ENCODE measurements at regions not wholly inside any gene's neighbourhood (a gene's known extent, or its start where the extent isn't known, plus 50 kb on each side); places are given as distances from the start of the nearest gene placed in this dataset.

- CTCF ChIA-PET, result no interaction called here
These were observed 374.2 kb downstream of the MAN2A1 start for GRCh38 chr5:110063640-110064602.

More at GRCh38 chr5:110063640-110064602, 374.2 kb downstream of the MAN2A1 start:
- DNase-seq (ENCODE audit: low read depth, low spot score) (no peak), ATAC-seq (no peak)
- Histone ChIP-seq H3K9ac (ENCODE audit: low read length) (no peak overlapping the region), H3K27ac (ENCODE audit: low read depth, low read length) (no peak overlapping the region), H3K4me3 (replicated peaks in 1 of 2; ENCODE audit: low read depth in 1 of 2, low read length in 2 of 2) (no peak overlapping the region), H3K27me3 (ENCODE audit: insufficient read depth, low read length) (no peaks in the 10 kb centered on the region), H2AFZ (ENCODE audit: low read depth, low read length, poor library complexity, severe bottlenecking) (no peak overlapping the region), H3K4me1 (ENCODE audit: control insufficient read depth in 1 of 2, insufficient read depth in 2 of 2, low read length in 2 of 2) (no peaks in the 10 kb centered on the region), H3K79me2 (ENCODE audit: insufficient read depth, low read length) (no peaks in the 10 kb centered on the region), H3K4me2 (ENCODE audit: low read length) (no peak overlapping the region), H3K9me3 (ENCODE audit: control insufficient read depth in 1 of 2, insufficient read depth in 1 of 2, low read depth in 1 of 2, low read length in 2 of 2) (no peaks in the 10 kb centered on the region), H3K36me3 (ENCODE audit: control insufficient read depth in 1 of 2, insufficient read depth in 2 of 2, low read length in 2 of 2) (no peaks in the 10 kb centered on the region), H3K9me2 (ENCODE audit: insufficient read depth) (no peaks in the 10 kb centered on the region), H4K20me1 (ENCODE audit: insufficient read depth) (no peaks in the 10 kb centered on the region)
- BruUV-seq (replicated peaks), result no TSS peak
- TF ChIP-seq CBX3 (IDR thresholded peaks at IDR 0.05; ENCODE audit: low read depth) (no peak), JUND (IDR thresholded peaks at IDR 0.05) (no peak), RAD21 (IDR thresholded peaks at IDR 0.05; ENCODE audit: low read depth) (no peak), FOSL1 (IDR thresholded peaks at IDR 0.05; ENCODE audit: low read depth) (no peak), EZH2phosphoT487 (IDR thresholded peaks at IDR 0.05; ENCODE audit: borderline replicate concordance) (no peak), TCF7L2 (IDR thresholded peaks at IDR 0.05; ENCODE audit: borderline replicate concordance, extremely low read depth, insufficient read depth, insufficient read length) (no peak), POLR2AphosphoS5 (IDR thresholded peaks at IDR 0.05; ENCODE audit: low read depth, low read length) (no peak), YY1 (IDR thresholded peaks at IDR 0.05; ENCODE audit: extremely low read depth, insufficient replicate concordance, low read depth, low read length) (no peak), SRF (IDR thresholded peaks at IDR 0.05; ENCODE audit: low read depth) (no peak), EZH2 (IDR thresholded peaks at IDR 0.05) (no peak)
- TF ChIP-seq, protein P1, sequence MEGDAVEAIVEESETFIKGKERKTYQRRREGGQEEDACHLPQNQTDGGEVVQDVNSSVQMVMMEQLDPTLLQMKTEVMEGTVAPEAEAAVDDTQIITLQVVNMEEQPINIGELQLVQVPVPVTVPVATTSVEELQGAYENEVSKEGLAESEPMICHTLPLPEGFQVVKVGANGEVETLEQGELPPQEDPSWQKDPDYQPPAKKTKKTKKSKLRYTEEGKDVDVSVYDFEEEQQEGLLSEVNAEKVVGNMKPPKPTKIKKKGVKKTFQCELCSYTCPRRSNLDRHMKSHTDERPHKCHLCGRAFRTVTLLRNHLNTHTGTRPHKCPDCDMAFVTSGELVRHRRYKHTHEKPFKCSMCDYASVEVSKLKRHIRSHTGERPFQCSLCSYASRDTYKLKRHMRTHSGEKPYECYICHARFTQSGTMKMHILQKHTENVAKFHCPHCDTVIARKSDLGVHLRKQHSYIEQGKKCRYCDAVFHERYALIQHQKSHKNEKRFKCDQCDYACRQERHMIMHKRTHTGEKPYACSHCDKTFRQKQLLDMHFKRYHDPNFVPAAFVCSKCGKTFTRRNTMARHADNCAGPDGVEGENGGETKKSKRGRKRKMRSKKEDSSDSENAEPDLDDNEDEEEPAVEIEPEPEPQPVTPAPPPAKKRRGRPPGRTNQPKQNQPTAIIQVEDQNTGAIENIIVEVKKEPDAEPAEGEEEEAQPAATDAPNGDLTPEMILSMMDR (IDR thresholded peaks at IDR 0.05 in 2 of 3, conservative IDR thresholded peaks at IDR 0.05 in 1 of 3; ENCODE audit: borderline replicate concordance in 1 of 3, insufficient read depth in 1 of 3, low read depth in 2 of 3, low read length in 2 of 3), result no peak
- TF ChIP-seq, protein P2, sequence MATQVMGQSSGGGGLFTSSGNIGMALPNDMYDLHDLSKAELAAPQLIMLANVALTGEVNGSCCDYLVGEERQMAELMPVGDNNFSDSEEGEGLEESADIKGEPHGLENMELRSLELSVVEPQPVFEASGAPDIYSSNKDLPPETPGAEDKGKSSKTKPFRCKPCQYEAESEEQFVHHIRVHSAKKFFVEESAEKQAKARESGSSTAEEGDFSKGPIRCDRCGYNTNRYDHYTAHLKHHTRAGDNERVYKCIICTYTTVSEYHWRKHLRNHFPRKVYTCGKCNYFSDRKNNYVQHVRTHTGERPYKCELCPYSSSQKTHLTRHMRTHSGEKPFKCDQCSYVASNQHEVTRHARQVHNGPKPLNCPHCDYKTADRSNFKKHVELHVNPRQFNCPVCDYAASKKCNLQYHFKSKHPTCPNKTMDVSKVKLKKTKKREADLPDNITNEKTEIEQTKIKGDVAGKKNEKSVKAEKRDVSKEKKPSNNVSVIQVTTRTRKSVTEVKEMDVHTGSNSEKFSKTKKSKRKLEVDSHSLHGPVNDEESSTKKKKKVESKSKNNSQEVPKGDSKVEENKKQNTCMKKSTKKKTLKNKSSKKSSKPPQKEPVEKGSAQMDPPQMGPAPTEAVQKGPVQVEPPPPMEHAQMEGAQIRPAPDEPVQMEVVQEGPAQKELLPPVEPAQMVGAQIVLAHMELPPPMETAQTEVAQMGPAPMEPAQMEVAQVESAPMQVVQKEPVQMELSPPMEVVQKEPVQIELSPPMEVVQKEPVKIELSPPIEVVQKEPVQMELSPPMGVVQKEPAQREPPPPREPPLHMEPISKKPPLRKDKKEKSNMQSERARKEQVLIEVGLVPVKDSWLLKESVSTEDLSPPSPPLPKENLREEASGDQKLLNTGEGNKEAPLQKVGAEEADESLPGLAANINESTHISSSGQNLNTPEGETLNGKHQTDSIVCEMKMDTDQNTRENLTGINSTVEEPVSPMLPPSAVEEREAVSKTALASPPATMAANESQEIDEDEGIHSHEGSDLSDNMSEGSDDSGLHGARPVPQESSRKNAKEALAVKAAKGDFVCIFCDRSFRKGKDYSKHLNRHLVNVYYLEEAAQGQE (IDR thresholded peaks at IDR 0.05; ENCODE audit: low read depth), result no peak
- POLR2A ChIA-PET, result no interaction called here
- intact Hi-C loops (cut with micrococcal nuclease), result no loop called here
- RAD21 ChIA-PET (ENCODE audit: low non-redundant PET in 1 of 2, low total read pairs in 2 of 2, uncharacterized antibody in 2 of 2, unreplicated experiment in 2 of 2), result no interaction called here
